Keratinocyte (primary cell): ENCODE measurements at regions not wholly inside any gene's neighbourhood (a gene's known extent, or its start where the extent isn't known, plus 50 kb on each side); places are given as distances from the start of the nearest gene placed in this dataset.

Experiments used
- DNase-seq: peaks from one replicate; pipeline ENCODE4 v3.0.0-alpha.2; 2011; ENCODE audit warnings: low read depth, missing footprints, low spot score
- FAIRE-seq: peaks from 2 replicates; lab custom pipeline; 2011; peaks lifted over from hg19 to GRCh38; lab: Jason Lieb, UNC
- H2AFZ ChIP-seq: 2 replicates; pipeline ENCODE4 v1.6.0; 2012; ENCODE audit warnings: low read length, control low read depth, inconsistent platforms; ENCODE audit not compliant: control insufficient read depth
- H3K27ac ChIP-seq: 2 replicates; pipeline ENCODE4 v1.5.1; 2011; ENCODE audit warnings: low read length; ENCODE audit not compliant: control insufficient read depth, insufficient read depth
- H3K27me3 ChIP-seq: 3 replicates; pipeline ENCODE4 v1.6.0; 2011; ENCODE audit warnings: low read length; ENCODE audit not compliant: control insufficient read depth, insufficient read depth; ENCODE audit errors: extremely low read depth
- H3K36me3 ChIP-seq, 2 experiments: 2 replicates in 1 of 2; 3 replicates in 1 of 2; pipeline ENCODE4 v1.5.1; 2011; ENCODE audit warnings: low read length in 2 of 2, mild to moderate bottlenecking in 1 of 2; ENCODE audit not compliant: control insufficient read depth in 2 of 2, insufficient read depth in 2 of 2; ENCODE audit errors: extremely low read depth in 1 of 2
- H3K4me1 ChIP-seq: 3 replicates; pipeline ENCODE4 v1.5.1; 2011; ENCODE audit warnings: low read length; ENCODE audit not compliant: control insufficient read depth, insufficient read depth; ENCODE audit errors: extremely low read depth
- H3K4me2 ChIP-seq: 3 replicates; pipeline ENCODE4 v1.6.0; 2011; ENCODE audit warnings: low read depth, low read length; ENCODE audit not compliant: control insufficient read depth, insufficient read depth; ENCODE audit errors: extremely low read depth
- H3K4me3 ChIP-seq, 3 experiments: fragments of 200-600 bp in 1 of 3; sonication (generic) in 1 of 3; 2 replicates in 2 of 3; 3 replicates in 1 of 3; pipeline ENCODE4 v1.5.1; 2011 to 2016; ENCODE audit warnings: low read length in 3 of 3, mild to moderate bottlenecking in 3 of 3, control low read depth in 2 of 3, inconsistent platforms in 1 of 3, low read depth in 1 of 3, mixed read lengths in 1 of 3, mixed run types in 1 of 3, moderate library complexity in 1 of 3; ENCODE audit not compliant: control insufficient read depth in 2 of 3, insufficient read depth in 2 of 3; ENCODE audit errors: extremely low read depth in 1 of 3
- H3K79me2 ChIP-seq: 2 replicates; pipeline ENCODE4 v1.6.0; 2012; ENCODE audit warnings: low read length; ENCODE audit not compliant: control insufficient read depth, insufficient read depth
- H3K9ac ChIP-seq: 3 replicates; pipeline ENCODE4 v1.6.0; 2011; ENCODE audit warnings: low read length; ENCODE audit not compliant: control insufficient read depth, insufficient read depth; ENCODE audit errors: extremely low read depth
- H3K9me1 ChIP-seq: 3 replicates; pipeline ENCODE4 v1.6.0; 2011; ENCODE audit warnings: low read length; ENCODE audit not compliant: control insufficient read depth, insufficient read depth; ENCODE audit errors: extremely low read depth
- H3K9me3 ChIP-seq: 2 replicates; pipeline ENCODE4 v1.5.1; 2012; ENCODE audit warnings: low read depth, low read length; ENCODE audit not compliant: control insufficient read depth
- H4K20me1 ChIP-seq: 3 replicates; pipeline ENCODE4 v1.6.0; 2011; ENCODE audit warnings: low read length; ENCODE audit not compliant: control insufficient read depth, insufficient read depth; ENCODE audit errors: extremely low read depth
- EZH2 ChIP-seq: IDR thresholded peaks from one replicate; pipeline ENCODE4 v1.6.1; 2012; ENCODE audit warnings: inconsistent platforms, mild to moderate bottlenecking, low read length, moderate library complexity
- dilution Hi-C: fragments of 300-500 bp; cut with MboI; formaldehyde crosslinking; loops from one replicate; pipeline ENCODE4 v1.7.0; 2020; ENCODE audit warnings: low sequenced_read_pairs; ENCODE audit not compliant: extremely low pct_ligation_motif_present
- TF ChIP-seq, protein P1 (sequence below), 3 experiments: IDR thresholded peaks in 1 of 3; conservative IDR thresholded peaks in 1 of 3; optimal IDR thresholded peaks in 1 of 3; 2 replicates in 2 of 3; 3 replicates in 1 of 3; pipeline versions ENCODE3 to v1.5.1; 2011; ENCODE audit warnings: low read length in 3 of 3, mild to moderate bottlenecking in 3 of 3, moderate library complexity in 2 of 3, control low read depth in 1 of 3, inconsistent platforms in 1 of 3; ENCODE audit not compliant: insufficient read depth in 2 of 3; ENCODE audit errors: extremely low read depth in 1 of 3

DNA sequence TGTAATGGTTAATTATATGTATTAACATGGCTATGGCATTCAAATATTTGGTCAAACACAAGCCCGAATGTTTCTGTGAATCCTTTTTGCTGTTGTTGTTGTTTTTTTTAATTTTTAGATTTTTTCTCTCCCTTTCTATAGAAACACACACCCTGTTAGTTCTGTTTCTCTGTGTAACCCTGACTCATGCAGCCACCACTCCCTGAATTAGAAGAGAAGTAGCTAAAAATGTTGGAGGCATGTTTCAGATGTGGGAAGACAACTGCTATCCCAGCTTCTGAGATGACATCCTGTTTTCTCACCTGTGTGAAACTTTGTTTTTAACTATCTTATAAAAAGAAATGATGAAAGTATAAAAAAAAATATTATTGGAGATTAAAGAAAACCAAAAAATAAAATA lies 219.6 kb upstream of the RGPD4 start:
- FAIRE-seq (no peak), DNase-seq (no peak)
- Histone ChIP-seq H3K27ac (no peak overlapping the region), H3K4me3 (no peak overlapping the region), H3K36me3 (no peaks in the 10 kb centered on the region), H3K4me1 (no peaks in the 10 kb centered on the region), H3K9ac (no peak overlapping the region), H2AFZ (no peak overlapping the region), H3K27me3 (no peaks in the 10 kb centered on the region), H3K9me1 (no peaks in the 10 kb centered on the region), H3K9me3 (no peaks in the 10 kb centered on the region), H3K4me2 (no peak overlapping the region), H4K20me1 (no peaks in the 10 kb centered on the region), H3K79me2 (no peaks in the 10 kb centered on the region)
- TF ChIP-seq, protein P1, sequence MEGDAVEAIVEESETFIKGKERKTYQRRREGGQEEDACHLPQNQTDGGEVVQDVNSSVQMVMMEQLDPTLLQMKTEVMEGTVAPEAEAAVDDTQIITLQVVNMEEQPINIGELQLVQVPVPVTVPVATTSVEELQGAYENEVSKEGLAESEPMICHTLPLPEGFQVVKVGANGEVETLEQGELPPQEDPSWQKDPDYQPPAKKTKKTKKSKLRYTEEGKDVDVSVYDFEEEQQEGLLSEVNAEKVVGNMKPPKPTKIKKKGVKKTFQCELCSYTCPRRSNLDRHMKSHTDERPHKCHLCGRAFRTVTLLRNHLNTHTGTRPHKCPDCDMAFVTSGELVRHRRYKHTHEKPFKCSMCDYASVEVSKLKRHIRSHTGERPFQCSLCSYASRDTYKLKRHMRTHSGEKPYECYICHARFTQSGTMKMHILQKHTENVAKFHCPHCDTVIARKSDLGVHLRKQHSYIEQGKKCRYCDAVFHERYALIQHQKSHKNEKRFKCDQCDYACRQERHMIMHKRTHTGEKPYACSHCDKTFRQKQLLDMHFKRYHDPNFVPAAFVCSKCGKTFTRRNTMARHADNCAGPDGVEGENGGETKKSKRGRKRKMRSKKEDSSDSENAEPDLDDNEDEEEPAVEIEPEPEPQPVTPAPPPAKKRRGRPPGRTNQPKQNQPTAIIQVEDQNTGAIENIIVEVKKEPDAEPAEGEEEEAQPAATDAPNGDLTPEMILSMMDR (optimal IDR thresholded peaks at IDR 0.05 in 1 of 3, IDR thresholded peaks at IDR 0.05 in 1 of 3, conservative IDR thresholded peaks at IDR 0.05 in 1 of 3; ENCODE audit: extremely low read depth in 1 of 3, insufficient read depth in 2 of 3, low read length in 3 of 3) = no peak
- no peak for TF ChIP-seq EZH2
- dilution Hi-C loops = no loop called here

DNA sequence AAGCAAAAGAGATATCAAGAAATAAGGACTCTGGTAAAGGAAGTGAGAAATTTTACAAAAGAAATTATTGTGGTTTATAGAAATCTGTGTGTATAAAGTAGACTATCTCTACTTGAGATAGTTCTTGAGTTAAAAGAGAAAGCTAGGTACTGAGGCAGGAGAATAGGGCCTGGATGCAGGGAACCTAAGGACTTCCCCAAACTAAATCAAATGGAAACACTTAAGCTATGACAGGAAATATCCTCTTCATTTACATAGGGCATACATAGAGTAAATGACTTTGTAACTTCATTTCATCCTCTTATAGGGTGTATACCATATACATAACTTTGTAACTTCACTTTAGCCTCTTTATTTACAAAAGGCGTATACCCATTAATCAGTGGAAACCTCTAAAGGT lies 219.2 kb upstream of the RGPD4 start:
- H3K36me3 ChIP-seq = no peaks in the 10 kb centered on the region
- no peak overlapping the region for H3K27ac ChIP-seq
- no peaks in the 10 kb centered on the region for H3K27me3 ChIP-seq
- DNase-seq = no peak
- H3K4me1 ChIP-seq = no peaks in the 10 kb centered on the region
- TF ChIP-seq, protein P1 (optimal IDR thresholded peaks at IDR 0.05 in 1 of 3, IDR thresholded peaks at IDR 0.05 in 1 of 3, conservative IDR thresholded peaks at IDR 0.05 in 1 of 3; ENCODE audit: extremely low read depth in 1 of 3, insufficient read depth in 2 of 3, low read length in 3 of 3) = no peak
- no peak overlapping the region for H3K4me2 ChIP-seq
- no peaks in the 10 kb centered on the region for H3K79me2 ChIP-seq
- no peak overlapping the region for H3K9ac ChIP-seq
- H2AFZ ChIP-seq = no peak overlapping the region
- dilution Hi-C loops = no loop called here
- no peaks in the 10 kb centered on the region for H4K20me1 ChIP-seq
- FAIRE-seq = no peak
- no peak overlapping the region for H3K4me3 ChIP-seq
- no peaks in the 10 kb centered on the region for H3K9me1 ChIP-seq
- no peaks in the 10 kb centered on the region for H3K9me3 ChIP-seq
